Mesenchymal stem cell (in vitro differentiated cells and primary cell): ENCODE measurements at regions not wholly inside any gene's neighbourhood (a gene's known extent, or its start where the extent isn't known, plus 50 kb on each side); places are given as distances from the start of the nearest gene placed in this dataset.

Experiments used
- DNase-seq: peaks from one replicate; pipeline ENCODE4 v3.0.0-alpha.2; 2013
- H2AFZ ChIP-seq: one replicate; pipeline ENCODE4 v1.6.1; 2013; ENCODE audit warnings: low read depth, mild to moderate bottlenecking, control low read depth, inconsistent platforms, low read length, moderate library complexity
- H2AK5ac ChIP-seq: 2 replicates; pipeline ENCODE4 v1.6.1; 2013; ENCODE audit warnings: low read length, moderate library complexity, mild to moderate bottlenecking, inconsistent platforms; ENCODE audit not compliant: severe bottlenecking
- H2BK120ac ChIP-seq: one replicate; pipeline ENCODE4 v1.6.1; 2013; ENCODE audit warnings: low read depth, mild to moderate bottlenecking, inconsistent platforms, low read length, moderate library complexity
- H2BK12ac ChIP-seq, 2 experiments: one replicate each; pipeline ENCODE4 v1.6.1; 2013; ENCODE audit warnings: inconsistent platforms in 2 of 2, low read length in 2 of 2, mild to moderate bottlenecking in 2 of 2, moderate library complexity in 2 of 2, control low read depth in 1 of 2
- H2BK15ac ChIP-seq: one replicate; pipeline ENCODE4 v1.6.1; 2013; ENCODE audit warnings: mild to moderate bottlenecking, low read depth, inconsistent platforms; ENCODE audit not compliant: poor library complexity, severe bottlenecking
- H2BK5ac ChIP-seq: 2 replicates; pipeline ENCODE4 v1.6.1; 2013; ENCODE audit warnings: low read depth, mild to moderate bottlenecking, low read length, control low read depth, inconsistent platforms; ENCODE audit not compliant: poor library complexity, severe bottlenecking
- H3K14ac ChIP-seq, 2 experiments: one replicate each; pipeline ENCODE4 v1.6.1; 2013; ENCODE audit warnings: inconsistent platforms in 2 of 2, low read length in 2 of 2, control low read depth in 1 of 2, mild to moderate bottlenecking in 1 of 2, moderate library complexity in 1 of 2
- H3K18ac ChIP-seq, 2 experiments: one replicate each; pipeline ENCODE4 v1.6.1; 2013; ENCODE audit warnings: inconsistent platforms in 2 of 2, low read length in 2 of 2, control low read depth in 1 of 2, low read depth in 1 of 2, mild to moderate bottlenecking in 1 of 2
- H3K23ac ChIP-seq, 2 experiments: one replicate each; pipeline ENCODE4 v1.6.1; 2013; ENCODE audit warnings: inconsistent platforms in 2 of 2, low read length in 2 of 2, mild to moderate bottlenecking in 2 of 2, moderate library complexity in 2 of 2, control low read depth in 1 of 2
- H3K27ac ChIP-seq: 2 replicates; pipeline ENCODE4 v1.5.1; 2013; ENCODE audit warnings: mild to moderate bottlenecking, moderate library complexity, low read length, control low read depth, inconsistent platforms; ENCODE audit not compliant: poor library complexity, severe bottlenecking
- H3K27me3 ChIP-seq, 2 experiments: 2 replicates each; pipeline versions ENCODE4 v1.6.1 to v1.7.0; 2013; ENCODE audit warnings: low read length in 2 of 2, mild to moderate bottlenecking in 2 of 2, moderate library complexity in 2 of 2, control low read depth in 1 of 2, inconsistent platforms in 1 of 2; ENCODE audit not compliant: control insufficient read depth in 1 of 2, insufficient read depth in 1 of 2
- H3K36me3 ChIP-seq, 2 experiments: 2 replicates each; pipeline versions ENCODE4 v1.6.1 to v1.7.0; 2013; ENCODE audit warnings: low read length in 2 of 2, control low read depth in 1 of 2, inconsistent platforms in 1 of 2, low read depth in 1 of 2, mild to moderate bottlenecking in 1 of 2; ENCODE audit not compliant: insufficient read depth in 2 of 2, control insufficient read depth in 1 of 2
- H3K4ac ChIP-seq, 2 experiments: one replicate each; pipeline ENCODE4 v1.6.1; 2013; ENCODE audit warnings: inconsistent platforms in 2 of 2, low read length in 2 of 2, mild to moderate bottlenecking in 2 of 2, moderate library complexity in 2 of 2, control low read depth in 1 of 2, low read depth in 1 of 2
- H3K4me1 ChIP-seq: 2 replicates; pipeline ENCODE4 v1.6.1; 2013; ENCODE audit warnings: low read depth, low read length, control low read depth; ENCODE audit not compliant: control insufficient read depth, insufficient read depth
- H3K4me2 ChIP-seq: 2 replicates; pipeline ENCODE4 v1.6.1; 2013; ENCODE audit warnings: low read length, mild to moderate bottlenecking, inconsistent platforms; ENCODE audit not compliant: poor library complexity, severe bottlenecking
- H3K4me3 ChIP-seq, 2 experiments: 2 replicates each; pipeline versions ENCODE4 v1.5.1 to v1.7.0; 2013; ENCODE audit warnings: low read length in 2 of 2, mild to moderate bottlenecking in 2 of 2, control low read depth in 1 of 2, low read depth in 1 of 2; ENCODE audit not compliant: insufficient read depth in 1 of 2
- H3K79me1 ChIP-seq: replicated peaks from 2 replicates; pipeline ENCODE4 v1.6.1; 2013; ENCODE audit warnings: mild to moderate bottlenecking, control low read depth, low read length, inconsistent platforms; ENCODE audit not compliant: poor library complexity, severe bottlenecking
- H3K9ac ChIP-seq: 2 replicates; pipeline ENCODE4 v1.7.0; 2013; ENCODE audit warnings: mild to moderate bottlenecking, low read length, moderate library complexity
- H3K9me3 ChIP-seq: 2 replicates; pipeline ENCODE4 v1.7.0; 2013; ENCODE audit warnings: mild to moderate bottlenecking, low read length; ENCODE audit not compliant: control insufficient read depth
- H4K8ac ChIP-seq: one replicate; pipeline ENCODE4 v1.6.1; 2013; ENCODE audit warnings: inconsistent platforms, mild to moderate bottlenecking, low read length, moderate library complexity
- H4K91ac ChIP-seq: one replicate; pipeline ENCODE4 v1.6.1; 2013; ENCODE audit warnings: mild to moderate bottlenecking, low read length, inconsistent platforms
- WGBS: methylation state at CpG from one replicate; pipeline ENCODE4 v1.1.7; 2013; ENCODE audit warnings: mixed read lengths; 5-methylcytosine and 5-hydroxymethylcytosine counted together

GRCh38 chr5:173729079-173729765 lies 112.8 kb upstream of the BOD1 start:
- Histone ChIP-seq H3K27ac (no peak overlapping the region), H3K23ac (no peak overlapping the region), H3K9ac (no peak overlapping the region), H3K4me2 (no peak overlapping the region), H3K18ac (no peak overlapping the region), H3K14ac (no peak overlapping the region), H4K91ac (no peak overlapping the region), H3K79me1 (no peaks in the 10 kb centered on the region), H3K4me1 (no peaks in the 10 kb centered on the region), H2BK5ac (no peak overlapping the region), H2AK5ac (peak overlapping the region; percentile 39), H2BK15ac (no peak overlapping the region), H3K9me3 (peaks cover 5% of the 10 kb centered on the region), H3K4me3 (no peak overlapping the region), H2BK120ac (no peak overlapping the region), H3K27me3 (peaks cover 7 to 43% of the 10 kb centered on the region in 2 experiments), H4K8ac (no peak overlapping the region), H2BK12ac (no peak overlapping the region), H2AFZ (no peak overlapping the region), H3K4ac (no peak overlapping the region), H3K36me3 (no peaks in the 10 kb centered on the region)
- no peak for DNase-seq
- 54% methylated on average over 6 of the region's 10 CpGs for WGBS

- 89% methylated on average over 14 of the region's 14 CpGs for WGBS
- Histone ChIP-seq H2BK12ac (no peak overlapping the region), H3K23ac (no peak overlapping the region), H3K9me3 (peaks cover 3% of the 10 kb centered on the region), H3K79me1 (no peaks in the 10 kb centered on the region), H2BK5ac (no peak overlapping the region), H3K4me1 (no peaks in the 10 kb centered on the region), H3K27me3 (peaks cover 7 to 51% of the 10 kb centered on the region in 2 experiments), H3K36me3 (no peaks in the 10 kb centered on the region), H3K18ac (no peak overlapping the region), H4K91ac (peak overlapping the region; percentile 27), H3K9ac (no peak overlapping the region), H3K4me3 (no peak overlapping the region), H3K4me2 (no peak overlapping the region), H2BK15ac (no peak overlapping the region), H4K8ac (no peak overlapping the region), H2AK5ac (no peak overlapping the region), H2AFZ (no peak overlapping the region), H3K27ac (no peak overlapping the region), H3K4ac (no peak overlapping the region), H2BK120ac (no peak overlapping the region), H3K14ac (no peak overlapping the region)
- DNase-seq, result no peak
Observed at GRCh38 chr5:173730632-173731298, 114.3 kb upstream of the BOD1 start.

GRCh38 chr5:173733021-173733420 lies 116.6 kb upstream of the BOD1 start:
- no peak overlapping the region for H2BK5ac ChIP-seq
- H3K4ac ChIP-seq, result no peak overlapping the region
- no peak overlapping the region for H4K8ac ChIP-seq
- no peak overlapping the region for H3K27ac ChIP-seq
- no peak overlapping the region for H2AK5ac ChIP-seq
- no peak for DNase-seq
- H3K9ac ChIP-seq, result no peak overlapping the region
- H3K18ac ChIP-seq, result no peak overlapping the region
- no peak overlapping the region for H2BK15ac ChIP-seq
- no peak overlapping the region for H2BK120ac ChIP-seq
- H2BK12ac ChIP-seq, result no peak overlapping the region
- no peaks in the 10 kb centered on the region for H3K36me3 ChIP-seq
- no peaks in the 10 kb centered on the region for H3K79me1 ChIP-seq
- WGBS, result 97% methylated on average over 5 of the region's 5 CpGs
- H3K4me3 ChIP-seq, result no peak overlapping the region
- no peak overlapping the region for H4K91ac ChIP-seq
- H3K4me2 ChIP-seq, result no peak overlapping the region
- H3K27me3 ChIP-seq, result peaks cover 7 to 46% of the 10 kb centered on the region in 2 experiments
- peaks cover 8% of the 10 kb centered on the region for H3K4me1 ChIP-seq
- no peak overlapping the region for H3K14ac ChIP-seq
- H3K9me3 ChIP-seq, result no peaks in the 10 kb centered on the region
- H2AFZ ChIP-seq, result no peak overlapping the region
- H3K23ac ChIP-seq, result no peak overlapping the region

- Histone ChIP-seq H3K18ac (no peak overlapping the region), H4K8ac (no peak overlapping the region), H2BK5ac (no peak overlapping the region), H4K91ac (no peak overlapping the region), H3K4me2 (no peak overlapping the region), H3K9me3 (no peaks in the 10 kb centered on the region), H2AK5ac (no peak overlapping the region), H2BK12ac (no peak overlapping the region), H2BK15ac (no peak overlapping the region), H3K27ac (no peak overlapping the region), H3K4ac (no peak overlapping the region), H3K79me1 (no peaks in the 10 kb centered on the region), H3K23ac (no peak overlapping the region), H3K27me3 (peaks cover 7 to 42% of the 10 kb centered on the region in 2 experiments), H3K9ac (no peak overlapping the region), H3K36me3 (no peaks in the 10 kb centered on the region), H3K4me3 (no peak overlapping the region), H2AFZ (no peak overlapping the region), H3K4me1 (peaks cover 8% of the 10 kb centered on the region), H2BK120ac (no peak overlapping the region), H3K14ac (no peak overlapping the region)
- 91% methylated on average over 9 of the region's 9 CpGs for WGBS
- DNase-seq, result no peak
Observed at GRCh38 chr5:173733425-173733824, 117.0 kb upstream of the BOD1 start.
